ENCODE measurements at regions not wholly inside any gene's neighbourhood (a gene's known extent, or its start where the extent isn't known, plus 50 kb on each side); places are given as distances from the start of the nearest gene placed in this dataset.
"Not testable (repeated sequence)": the region's sequence is repeated elsewhere in the genome, so short reads cannot be mapped to it uniquely, and the experiment has no call there.

DNA sequence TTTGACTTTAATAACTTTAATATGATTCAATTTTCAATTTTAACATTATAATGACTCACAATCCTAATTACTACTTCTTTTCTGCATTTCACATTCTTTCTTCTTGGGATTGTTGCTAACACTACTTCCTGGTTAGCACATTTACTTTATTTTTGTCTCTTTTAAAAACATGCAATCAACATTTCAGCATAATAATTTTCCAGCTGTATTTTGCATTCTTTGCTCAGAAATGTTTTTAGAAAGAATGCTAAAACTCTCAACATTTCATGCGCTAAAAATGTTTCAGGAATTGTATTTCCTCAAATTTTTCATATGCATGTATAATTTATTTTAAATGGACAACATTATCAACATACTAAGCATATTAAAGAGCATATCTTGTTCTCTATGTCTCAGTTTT lies 1302.1 kb upstream of the GJE1 start:
- DNase-seq (ENCODE audit: low read depth in 2 of 2), result no peak

DNA sequence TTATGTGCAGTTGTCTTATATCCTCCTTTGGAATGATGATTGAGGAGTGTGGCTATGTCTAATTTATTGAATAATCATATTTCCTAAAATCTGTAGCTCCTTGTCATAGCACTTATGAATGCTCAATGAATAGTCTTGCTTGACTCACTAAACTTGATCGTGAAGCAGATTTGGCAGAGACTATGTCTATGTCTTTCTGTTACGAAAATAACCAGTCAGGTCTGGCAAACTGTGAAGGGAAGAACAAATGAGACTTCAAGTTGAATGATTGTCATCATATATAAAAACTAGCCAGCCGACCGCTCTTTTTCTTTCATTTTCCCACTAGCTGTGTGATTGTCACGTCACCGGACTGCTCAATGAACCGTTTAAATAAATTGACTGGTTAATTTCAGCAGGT lies 1303.9 kb upstream of the GJE1 start:
- DNase-seq (ENCODE audit: low read depth in 2 of 2), result no peak

DNA sequence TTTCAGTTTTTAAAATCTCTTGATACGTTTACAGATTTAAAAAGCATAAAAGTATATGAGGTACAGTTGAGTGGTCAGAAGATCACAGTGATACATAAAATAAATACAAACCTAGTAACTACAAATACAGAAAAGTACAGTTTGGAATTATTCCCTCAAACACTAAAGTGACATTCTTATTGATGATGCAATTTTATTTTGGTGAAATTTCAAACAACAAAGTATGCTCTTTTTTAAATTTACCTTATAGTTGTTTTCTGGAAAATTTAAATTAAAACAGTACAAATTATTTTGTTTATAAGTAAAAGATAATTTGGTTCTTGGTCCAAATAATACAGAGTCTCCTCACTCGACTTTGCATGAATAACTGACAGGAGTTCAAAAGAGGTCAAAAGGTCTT lies 1305.1 kb upstream of the GJE1 start:
- DNase-seq (ENCODE audit: low read depth in 2 of 2), result no peak

DNA sequence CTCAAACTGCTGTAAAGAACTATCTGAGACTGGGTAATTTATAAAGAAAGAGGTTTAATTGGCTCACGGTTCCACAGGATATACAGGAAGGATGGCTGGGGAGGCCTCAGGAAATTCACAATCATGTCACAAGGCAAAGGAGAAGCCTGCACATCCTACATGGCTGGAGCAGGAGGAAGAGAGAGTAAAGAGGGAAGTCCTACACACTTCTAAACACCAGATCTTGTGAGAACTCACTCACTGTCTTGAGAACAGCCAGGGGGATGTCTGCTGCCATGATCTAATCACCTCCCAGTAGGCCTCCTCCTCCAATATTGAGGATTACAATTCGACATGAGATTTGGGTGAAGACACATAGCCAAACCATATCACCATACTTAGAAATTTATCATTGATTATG lies 1307.0 kb upstream of the GJE1 start:
- no peak for DNase-seq (ENCODE audit: low read depth in 2 of 2)

DNA sequence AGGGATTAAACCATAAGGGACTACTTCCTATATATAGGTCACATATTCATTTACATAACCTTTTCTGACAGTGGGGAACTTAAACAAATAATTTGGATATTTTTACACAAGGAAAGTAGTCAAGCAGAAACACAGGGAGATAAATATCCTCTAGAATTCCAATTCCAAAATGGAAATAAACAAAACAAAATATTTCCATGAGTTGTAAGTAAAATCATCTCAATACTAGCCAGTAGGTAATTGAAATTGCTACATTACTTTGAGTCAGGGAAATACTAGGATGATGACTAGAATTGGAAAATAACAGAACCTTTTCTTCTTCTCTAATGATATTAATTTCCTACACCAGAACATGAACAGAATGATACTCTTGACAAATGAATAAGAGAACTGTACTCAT lies 1308.1 kb upstream of the GJE1 start:
- no peak for DNase-seq (ENCODE audit: low read depth in 2 of 2)

DNA sequence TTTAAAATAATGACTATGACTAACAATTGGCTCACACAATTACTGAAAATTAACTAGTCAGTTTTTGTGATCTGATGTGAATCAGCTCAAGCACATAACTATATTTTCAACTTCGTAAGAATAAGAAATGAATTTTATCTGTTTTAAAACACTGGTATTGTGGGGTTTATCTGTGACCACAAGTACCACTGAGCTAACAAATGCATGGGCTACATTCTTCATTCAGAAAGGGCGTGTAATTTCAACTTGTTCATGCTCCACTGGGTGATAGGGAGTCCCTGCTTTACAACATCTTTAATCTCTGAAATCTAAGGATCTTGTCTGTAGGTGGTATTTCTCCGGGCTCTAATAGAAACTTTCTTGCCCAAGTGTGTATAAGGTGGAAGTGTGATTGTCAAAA lies 1311.5 kb upstream of the GJE1 start:
- DNase-seq (ENCODE audit: low read depth in 2 of 2), result no peak

DNA sequence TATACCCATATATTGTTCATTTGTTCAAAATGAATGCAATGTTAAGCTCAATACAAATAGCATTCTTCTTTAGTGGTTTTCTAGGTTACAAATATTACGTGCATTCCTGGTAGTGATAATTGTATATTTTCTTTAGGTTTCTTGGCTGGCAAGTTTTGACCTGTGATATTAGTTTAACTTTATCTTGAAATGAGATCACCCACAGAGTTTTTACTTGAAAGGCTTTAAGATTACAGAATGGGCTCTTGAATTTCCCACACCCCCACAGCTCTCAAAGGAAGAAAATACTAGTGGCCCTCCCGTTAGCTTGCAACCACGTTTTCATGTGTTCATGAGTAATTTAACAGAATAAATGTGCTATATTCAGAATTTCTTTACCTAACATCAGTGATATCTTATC lies 1315.5 kb upstream of the GJE1 start:
- no peak for DNase-seq (ENCODE audit: low read depth in 2 of 2)

DNA sequence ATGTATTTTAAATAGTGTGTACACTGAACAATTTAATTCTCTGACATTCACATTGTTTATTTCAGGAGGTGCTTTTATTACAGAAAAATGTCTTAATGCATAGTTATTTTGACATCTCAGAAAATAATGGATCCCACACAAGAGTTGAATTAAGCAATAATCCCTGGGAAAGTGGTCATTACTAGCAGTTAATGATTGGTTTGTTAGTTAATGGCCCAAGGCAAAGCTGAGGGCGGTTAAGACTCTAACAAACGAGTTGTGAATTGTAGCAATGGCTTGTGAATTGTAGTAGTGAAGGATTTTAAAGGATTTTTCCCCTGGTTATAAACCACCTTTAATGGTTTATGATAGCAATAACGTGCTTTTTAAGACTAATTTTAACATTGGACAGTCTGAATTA lies 1316.0 kb upstream of the GJE1 start:
- DNase-seq (ENCODE audit: low read depth in 2 of 2), result no peak

DNA sequence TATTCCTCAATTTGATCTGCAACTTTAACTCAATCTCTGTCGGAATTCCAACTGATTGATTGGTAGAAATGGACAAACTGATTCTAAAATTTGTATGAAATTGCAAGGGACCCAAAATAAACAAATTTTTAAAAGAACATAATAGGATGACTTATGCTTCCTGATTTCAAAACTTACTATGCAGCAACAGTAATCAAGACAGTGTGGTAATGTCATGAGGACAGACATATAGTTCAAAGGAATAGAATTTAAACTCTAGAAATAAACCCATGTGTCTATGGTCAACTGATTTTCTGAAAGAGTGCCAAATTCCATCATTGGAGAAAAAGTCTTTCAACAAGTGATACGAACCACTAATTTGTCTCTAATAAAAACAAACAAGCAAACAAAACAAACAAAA lies 1320.1 kb upstream of the GJE1 start:
- no peak for DNase-seq (ENCODE audit: low read depth in 2 of 2)

DNA sequence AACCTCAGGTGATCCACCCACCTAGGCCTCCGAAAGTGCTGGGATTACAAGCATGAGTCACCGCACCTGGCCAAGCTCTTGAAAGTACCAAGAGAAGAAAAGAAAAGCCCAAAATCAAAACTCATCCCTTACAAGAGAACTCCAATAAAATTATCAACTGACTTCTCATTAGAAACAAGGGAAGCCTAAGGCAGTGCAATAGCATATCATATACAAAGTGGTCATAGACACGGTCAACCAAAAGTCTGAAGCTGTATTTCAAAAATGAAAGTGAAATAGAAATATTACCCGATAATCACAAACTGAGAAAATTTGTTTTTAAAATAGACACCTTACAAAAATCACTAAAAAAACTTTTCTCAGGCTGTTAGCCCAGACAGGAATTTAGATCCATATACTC lies 1321.1 kb upstream of the GJE1 start:
- DNase-seq (ENCODE audit: low read depth in 2 of 2), result no peak

DNA sequence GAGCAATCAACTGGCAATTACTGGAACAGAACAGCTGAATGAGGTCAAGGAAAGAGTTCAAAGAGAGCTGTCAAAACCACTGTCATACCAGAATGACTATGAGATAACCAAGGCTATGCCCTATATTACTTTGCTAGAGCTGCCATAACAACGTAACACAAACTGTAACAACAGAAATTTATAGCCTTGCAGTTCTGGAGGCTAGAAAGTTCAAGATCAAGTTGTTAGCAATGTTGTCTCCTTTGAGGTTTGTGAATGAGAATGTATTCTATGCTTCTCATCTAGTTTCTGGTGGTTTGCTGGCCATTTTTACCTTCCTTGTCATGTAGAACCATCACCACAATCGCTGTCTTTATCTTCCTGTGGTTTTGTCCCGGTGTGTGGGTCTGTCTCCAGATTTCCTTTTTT lies 1323.0 kb upstream of the GJE1 start:
- no peak for DNase-seq (ENCODE audit: low read depth in 2 of 2)

DNA sequence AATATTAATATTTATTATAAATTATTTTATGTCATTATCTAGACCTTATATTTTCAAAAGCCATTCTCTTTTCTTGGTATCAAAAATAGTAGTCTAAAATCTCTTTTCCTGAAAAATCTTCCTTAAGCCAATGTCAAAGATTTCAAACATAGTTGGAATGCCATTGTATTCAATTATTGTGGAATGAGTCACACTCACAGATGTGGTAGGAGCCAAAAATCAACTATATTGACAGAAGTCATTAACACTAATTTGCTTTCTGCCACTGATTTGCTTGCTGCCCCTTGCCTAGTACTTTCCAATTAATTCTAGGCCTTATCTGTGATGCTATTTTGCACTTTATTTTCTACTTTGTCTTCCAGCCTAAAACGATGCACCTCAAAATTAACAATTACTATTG lies 1326.3 kb upstream of the GJE1 start:
- DNase-seq (ENCODE audit: low read depth in 2 of 2), result no peak

DNA sequence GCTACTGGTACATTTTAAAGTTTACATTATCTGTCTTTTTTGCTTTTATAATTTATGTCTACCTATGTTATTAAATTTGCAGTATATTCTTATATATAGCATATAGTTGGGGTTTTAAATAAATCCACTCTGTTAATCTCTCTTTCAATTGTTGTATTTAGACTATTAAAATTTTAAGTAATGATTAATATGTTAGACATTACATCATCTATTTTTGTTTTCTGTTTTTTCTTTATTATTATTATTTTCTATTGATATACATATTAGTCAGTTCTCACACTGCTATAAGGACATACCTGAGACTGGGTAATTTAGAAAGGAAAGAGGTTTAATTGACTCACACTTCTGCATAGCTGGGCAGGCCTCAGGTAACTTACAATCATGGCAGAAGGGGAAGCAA lies 1338.2 kb upstream of the GJE1 start:
- no peak for DNase-seq (ENCODE audit: low read depth in 2 of 2)

DNA sequence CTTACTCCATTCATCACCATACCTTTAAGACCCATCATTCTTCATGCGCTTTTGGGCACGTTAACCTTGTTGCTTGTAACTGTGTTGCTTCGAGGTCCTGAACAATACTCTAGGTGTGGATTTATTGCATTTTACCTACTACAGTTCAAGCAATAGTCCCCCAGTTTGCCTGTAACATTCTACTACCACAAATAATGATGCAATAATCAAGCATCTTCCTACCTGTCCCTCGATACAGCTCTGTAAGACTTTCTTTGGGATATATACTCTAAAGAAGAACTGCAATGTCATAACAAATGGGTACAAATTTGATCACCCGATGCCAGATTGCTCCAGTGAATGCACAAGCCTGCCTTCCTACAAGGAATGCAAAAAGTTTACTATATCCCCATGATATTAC lies 1342.6 kb upstream of the GJE1 start:
- DNase-seq (ENCODE audit: low read depth in 2 of 2), result no peak

DNA sequence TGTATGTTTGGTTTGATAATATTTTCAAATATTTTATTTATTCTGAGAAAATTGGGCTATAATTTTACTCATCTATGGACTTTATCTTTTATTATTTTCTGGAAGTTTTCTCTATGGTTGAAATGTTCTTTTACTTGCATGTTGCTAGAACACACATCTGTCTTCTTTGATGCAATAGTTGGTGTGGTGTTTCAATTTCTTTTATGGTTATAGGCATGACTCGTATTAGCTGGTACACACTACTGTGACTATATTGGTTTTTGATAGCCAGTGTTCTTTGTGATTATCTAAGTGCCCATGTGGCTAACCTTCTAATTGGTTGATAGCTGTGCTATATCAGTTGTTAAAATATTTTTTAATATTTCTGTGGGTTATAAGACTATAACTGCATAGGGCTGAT lies 1343.3 kb upstream of the GJE1 start:
- DNase-seq (ENCODE audit: low read depth in 2 of 2), result no peak

DNA sequence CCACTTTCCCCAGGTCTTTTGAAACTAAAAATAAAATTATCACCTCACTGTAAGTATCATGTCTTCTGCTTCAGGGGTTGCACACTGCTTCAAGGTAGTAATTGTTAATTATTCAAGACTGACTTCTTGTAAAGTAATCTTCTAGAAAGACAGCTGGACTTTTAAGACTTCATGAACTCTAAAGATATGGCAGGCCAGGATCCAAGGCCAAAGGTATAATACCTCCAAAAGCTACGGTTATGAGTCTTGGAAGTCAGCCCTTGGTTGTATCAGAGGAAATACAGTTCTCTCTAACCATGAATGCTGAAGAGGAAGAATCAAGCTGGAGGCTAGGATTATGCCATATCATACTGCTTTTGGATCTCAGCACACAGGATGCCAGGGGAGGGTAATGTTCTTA lies 1346.8 kb upstream of the GJE1 start:
- DNase-seq (ENCODE audit: low read depth in 2 of 2), result no peak

DNA sequence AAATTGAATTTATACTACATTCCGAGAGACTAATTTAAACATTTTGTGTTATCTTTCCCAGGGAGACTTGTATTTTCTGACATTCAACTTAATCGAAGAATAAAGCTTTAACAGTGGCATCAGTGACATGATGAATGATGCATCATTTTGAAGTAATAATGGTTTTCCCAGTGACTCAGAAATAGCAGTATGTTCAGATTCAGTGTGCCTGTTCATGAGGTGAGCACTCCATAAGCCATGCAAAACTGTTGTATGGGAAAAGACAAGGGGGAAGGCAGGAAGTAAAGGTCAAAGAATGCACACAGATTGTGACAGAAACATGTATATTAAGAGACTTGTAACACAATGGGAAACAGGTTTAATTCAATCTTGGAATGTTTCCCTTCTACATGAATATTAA lies 1348.2 kb upstream of the GJE1 start:
- DNase-seq (ENCODE audit: low read depth in 2 of 2), result no peak

DNA sequence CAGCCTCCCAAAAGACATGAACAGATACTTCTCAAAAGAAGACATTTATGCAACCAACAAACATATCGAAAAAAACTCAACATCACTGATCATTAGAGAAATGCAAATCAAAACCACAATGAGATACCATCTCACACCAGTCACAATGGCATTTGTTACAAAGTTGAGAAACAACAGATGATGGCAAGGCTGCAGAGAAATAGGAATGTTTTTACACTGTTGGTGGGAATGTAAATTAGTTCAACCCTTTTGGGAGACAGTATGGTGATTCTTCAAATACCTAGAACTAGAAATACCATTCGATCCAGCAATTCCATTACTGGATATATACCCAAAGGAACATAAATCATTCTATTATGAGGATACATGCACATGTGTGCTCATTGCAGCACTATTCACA lies 1349.2 kb upstream of the GJE1 start:
- not testable (repeated sequence) for DNase-seq (ENCODE audit: low read depth in 2 of 2)

DNA sequence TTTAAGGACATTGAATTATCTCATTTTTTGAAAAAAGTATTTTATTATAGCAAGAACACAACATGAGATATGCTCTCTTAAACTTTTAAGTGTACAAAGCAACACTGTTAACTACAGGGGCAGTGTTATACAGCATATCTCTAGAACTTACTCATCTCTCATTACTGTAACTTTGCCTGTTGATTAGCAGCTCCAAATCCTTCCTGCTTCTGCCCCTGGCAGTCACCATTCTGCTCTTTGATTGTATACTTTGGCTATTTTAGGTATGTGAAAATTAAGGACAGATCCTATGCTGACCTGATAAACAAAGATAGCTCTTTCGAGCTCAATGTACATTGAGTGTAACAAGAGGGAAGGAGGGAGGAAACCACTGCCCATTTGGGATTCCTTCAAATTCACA lies 1349.8 kb upstream of the GJE1 start:
- no peak for DNase-seq (ENCODE audit: low read depth in 2 of 2)

DNA sequence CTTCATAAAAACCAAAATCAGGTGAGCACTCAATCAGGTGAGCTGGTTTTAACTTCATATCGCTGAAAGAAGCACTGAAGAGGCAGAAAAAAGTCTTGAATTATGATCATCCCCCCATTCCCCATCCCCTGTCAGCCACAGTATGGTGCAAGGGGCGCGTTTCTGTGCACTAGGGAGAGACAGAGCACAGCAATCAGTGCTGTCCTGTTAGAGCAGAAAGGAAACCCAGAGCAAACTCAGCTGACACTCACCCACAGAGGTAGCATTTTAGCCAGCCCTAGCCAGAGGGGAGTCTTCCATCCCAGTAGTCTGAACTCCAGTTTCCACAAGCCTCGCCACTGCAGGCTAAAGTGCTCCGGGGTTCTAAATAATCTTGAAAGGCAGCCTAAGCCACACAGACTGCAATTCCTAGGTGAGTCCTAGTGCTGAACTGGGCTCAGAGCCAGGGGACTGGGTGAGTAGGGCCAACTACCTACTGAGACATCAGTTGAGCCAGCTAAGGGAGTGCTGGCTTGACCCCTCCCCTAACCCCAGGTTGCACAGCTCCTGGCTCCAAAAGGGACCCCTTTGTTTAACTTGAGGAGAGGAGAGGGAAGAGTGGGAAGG lies 1352.6 kb upstream of the GJE1 start:
- no peak for DNase-seq (ENCODE audit: low read depth in 2 of 2)

DNA sequence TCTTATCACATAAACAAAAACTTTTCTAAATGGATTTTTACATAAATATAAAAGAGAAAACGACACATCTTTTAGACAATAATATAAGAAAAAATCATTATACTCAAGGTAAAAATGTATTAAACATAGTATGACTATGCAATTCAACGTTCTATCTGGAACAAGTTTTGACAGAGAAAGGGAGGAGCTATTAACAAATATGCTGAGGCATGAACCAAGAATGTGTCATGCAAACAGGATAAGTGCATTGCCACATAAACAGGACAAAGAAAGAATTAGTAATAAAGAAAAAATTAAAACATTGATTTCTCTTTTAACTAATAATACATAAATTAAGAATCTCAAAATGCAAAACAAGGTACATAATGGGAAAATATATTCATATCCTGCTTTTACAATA lies 1353.4 kb upstream of the GJE1 start:
- no peak for DNase-seq (ENCODE audit: low read depth in 2 of 2)

DNA sequence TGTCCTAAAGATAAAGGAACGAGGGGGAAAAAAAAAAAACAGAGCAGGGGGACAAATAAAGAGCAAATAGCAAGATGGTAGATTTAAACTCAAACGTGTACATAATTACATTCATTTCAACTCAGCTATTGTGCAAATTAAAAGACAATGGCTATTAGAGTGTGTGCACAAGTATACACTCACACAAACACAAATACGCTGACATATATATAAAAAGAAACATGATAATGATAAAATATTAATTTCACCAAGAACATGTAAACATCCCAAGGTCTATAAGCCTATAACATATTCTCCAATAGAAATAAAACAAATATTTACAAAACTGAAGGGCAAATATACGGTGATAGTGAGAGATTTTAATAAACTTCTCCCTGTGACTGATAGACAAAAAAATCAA lies 1354.9 kb upstream of the GJE1 start:
- no peak for DNase-seq (ENCODE audit: low read depth in 2 of 2)

DNA sequence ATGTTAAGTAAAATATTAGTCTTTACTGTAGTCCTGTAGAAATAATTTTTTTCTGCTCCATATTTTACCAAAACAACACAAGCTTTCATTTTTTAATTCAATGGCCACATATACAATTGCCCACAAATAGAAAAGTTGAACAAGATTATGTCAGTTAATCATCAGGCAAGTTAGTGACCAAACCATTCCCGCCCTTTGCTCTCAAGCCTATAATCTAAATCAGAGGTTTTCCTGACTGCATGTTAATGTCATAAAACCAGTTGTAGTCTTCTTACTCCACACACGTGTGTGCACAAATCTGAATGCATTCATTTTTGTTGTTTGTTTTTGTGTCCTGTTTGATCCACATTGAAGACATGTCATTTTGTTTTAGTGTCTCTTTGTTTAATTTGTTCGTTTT lies 1357.7 kb upstream of the GJE1 start:
- no peak for DNase-seq (ENCODE audit: low read depth in 2 of 2)

DNA sequence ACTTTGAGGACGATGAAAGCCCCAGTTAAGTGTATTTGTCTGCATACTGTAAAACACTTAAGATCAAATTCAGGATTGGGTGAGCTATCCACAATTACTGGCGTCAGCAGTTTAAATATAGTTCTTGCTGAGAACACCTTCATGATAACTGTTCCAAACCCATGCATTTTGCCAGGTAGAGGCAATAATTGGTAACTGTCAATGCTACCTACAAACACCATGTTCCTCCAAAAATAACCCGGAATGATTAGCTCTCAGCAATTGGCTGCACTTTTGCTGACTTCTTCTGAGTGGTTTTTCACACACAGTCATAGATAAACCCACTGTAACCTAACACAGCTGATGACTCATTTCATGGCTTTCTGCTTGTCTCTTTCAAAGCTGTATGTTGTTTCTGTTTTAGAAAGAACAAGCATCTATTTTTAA lies 1358.6 kb upstream of the GJE1 start:
- DNase-seq (ENCODE audit: low read depth in 2 of 2), result no peak

DNA sequence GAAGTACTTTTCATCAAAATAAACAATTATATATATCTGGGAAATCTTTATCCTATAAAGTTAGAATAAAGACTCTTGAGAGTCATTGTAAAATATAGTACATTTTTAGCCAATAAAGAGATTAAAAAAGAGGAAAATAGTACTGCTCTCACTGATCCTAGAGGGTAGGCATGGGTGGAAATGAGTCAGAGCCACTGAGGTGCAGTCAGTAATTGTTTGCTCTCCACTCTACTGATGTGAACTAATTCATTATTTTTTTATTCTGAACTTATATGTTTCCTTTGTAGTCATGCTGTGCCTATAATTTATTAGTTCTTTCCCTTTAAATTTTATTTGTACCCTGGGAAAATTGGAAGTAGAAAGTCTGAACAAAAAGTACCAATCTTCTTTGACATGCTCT lies 1359.4 kb upstream of the GJE1 start:
- no peak for DNase-seq (ENCODE audit: low read depth in 2 of 2)
